RWPE1 (cell line): ENCODE measurements at regions not wholly inside any gene's neighbourhood (a gene's known extent, or its start where the extent isn't known, plus 50 kb on each side); places are given as distances from the start of the nearest gene placed in this dataset.

Experiments used
- CTCF ChIA-PET: fragments of 350-600 bp; sonication (Branson Sonifier 250); formaldehyde crosslinking; extraction: SDS; loops from one replicate; lab custom pipeline; 2021; lab: Yijun Ruan, JAX
- POLR2A ChIA-PET: fragments of 400-600 bp; formaldehyde crosslinking; extraction: SDS; loops from one replicate; lab custom pipeline; 2020; ENCODE audit warnings: antibody characterized with exemption; ENCODE audit not compliant: low non-redundant PET; lab: Yijun Ruan, JAX
- DNase-seq: peaks from one replicate; pipeline ENCODE4 v3.0.0; 2012; ENCODE audit warnings: low spot score
- H3K27ac ChIP-seq: fragments of 450-650 bp; 2 replicates; pipeline ENCODE4 v1.5.1; 2017
- TF ChIP-seq, protein P1 (sequence below): fragments of 450-650 bp; conservative IDR thresholded peaks from 2 replicates; pipeline ENCODE4 v1.5.1; 2017; ENCODE audit warnings: low read depth, mild to moderate bottlenecking

DNA sequence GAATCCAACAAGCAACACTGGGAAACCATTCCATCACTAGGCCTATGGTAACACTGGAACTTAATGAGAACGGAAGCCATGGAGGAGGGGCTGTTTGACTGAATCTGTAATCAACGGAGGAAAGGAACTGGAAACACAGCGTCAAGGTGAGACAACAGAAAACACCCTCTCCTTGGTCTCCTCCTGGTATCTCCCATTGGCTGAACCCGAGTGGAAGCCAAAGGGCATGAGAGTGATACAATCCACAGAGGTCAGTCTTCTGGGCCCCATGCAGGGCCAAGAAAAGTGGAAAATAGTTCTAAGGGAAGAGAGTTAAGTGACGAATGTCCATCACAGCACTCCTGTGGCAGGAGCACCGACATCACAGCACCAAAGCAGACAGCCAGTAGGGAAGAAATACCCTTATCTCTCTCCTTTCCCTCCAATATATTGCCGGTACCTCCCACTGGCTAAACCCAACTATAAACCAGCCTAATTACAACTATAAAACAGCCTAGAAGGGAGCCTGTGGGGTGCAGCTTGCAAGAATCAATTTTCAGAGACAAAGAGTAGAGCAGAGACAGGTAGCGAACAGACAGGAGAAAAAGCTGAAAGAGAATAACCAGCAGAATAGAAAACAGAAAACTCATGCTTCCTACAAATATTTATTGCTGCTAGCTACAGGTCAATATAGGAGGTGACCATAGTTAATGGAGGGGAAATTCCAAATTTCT lies 107.4 kb upstream of the IFNE start:
- peak overlapping the region; percentile 68 for H3K27ac ChIP-seq
- TF ChIP-seq, protein P1, sequence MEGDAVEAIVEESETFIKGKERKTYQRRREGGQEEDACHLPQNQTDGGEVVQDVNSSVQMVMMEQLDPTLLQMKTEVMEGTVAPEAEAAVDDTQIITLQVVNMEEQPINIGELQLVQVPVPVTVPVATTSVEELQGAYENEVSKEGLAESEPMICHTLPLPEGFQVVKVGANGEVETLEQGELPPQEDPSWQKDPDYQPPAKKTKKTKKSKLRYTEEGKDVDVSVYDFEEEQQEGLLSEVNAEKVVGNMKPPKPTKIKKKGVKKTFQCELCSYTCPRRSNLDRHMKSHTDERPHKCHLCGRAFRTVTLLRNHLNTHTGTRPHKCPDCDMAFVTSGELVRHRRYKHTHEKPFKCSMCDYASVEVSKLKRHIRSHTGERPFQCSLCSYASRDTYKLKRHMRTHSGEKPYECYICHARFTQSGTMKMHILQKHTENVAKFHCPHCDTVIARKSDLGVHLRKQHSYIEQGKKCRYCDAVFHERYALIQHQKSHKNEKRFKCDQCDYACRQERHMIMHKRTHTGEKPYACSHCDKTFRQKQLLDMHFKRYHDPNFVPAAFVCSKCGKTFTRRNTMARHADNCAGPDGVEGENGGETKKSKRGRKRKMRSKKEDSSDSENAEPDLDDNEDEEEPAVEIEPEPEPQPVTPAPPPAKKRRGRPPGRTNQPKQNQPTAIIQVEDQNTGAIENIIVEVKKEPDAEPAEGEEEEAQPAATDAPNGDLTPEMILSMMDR, result no peak
- no peak for DNase-seq
- POLR2A ChIA-PET, result interaction anchor here (0.6 kb wide), 1 partner anchor 527 kb away, joined by 3 read pairs; no protein-coding TSS in a partner anchor
- CTCF ChIA-PET, result no interaction called here

DNA sequence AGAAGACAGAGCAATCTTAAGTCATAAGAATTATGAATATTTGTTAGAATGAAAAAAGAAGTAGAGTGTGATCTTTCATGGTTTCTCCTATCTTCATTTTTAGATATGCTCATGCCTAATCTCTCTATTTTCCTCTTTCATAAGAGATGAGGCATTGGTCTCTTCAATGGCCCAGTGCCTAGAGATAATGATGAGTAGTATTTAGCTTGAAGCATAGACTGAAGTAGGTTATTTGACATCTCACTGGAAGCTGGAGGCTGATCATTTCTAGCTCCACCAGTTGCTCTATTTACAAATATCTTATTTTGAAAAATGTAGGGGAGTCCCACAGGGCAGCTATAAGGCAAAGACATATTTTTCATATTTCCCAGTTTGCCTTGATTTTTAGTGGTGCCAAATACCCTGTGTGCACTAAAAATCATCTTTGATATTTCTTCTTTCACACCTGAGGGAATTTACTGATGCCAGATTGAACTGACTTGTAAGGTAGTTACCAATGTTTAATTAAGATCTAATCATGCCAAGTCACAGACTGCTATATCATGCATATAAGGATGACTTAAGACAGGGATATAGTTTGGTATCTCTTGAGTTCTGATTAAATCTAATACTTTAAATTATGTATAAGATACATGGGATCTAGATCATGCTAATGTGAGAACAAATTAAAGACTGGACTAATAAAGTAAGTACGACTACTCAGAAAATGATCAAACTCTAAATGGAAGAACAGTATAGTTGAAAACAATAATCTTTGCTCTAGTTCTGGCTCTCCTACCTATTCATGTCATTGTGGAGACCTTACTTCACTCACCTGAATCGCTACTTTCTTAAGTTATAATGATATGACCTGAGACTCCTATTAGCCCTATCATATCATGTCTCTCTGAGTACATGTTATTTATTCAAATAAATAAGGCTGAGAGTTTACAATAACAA lies 108.2 kb upstream of the IFNE start:
- TF ChIP-seq, protein P1, result no peak
- DNase-seq, result no peak
- CTCF ChIA-PET, result interaction anchor here (0.7 to 0.8 kb wide), 2 partner anchors 31 to 264 kb away, joined by 3 read pairs; no protein-coding TSS in a partner anchor
- no peak overlapping the region for H3K27ac ChIP-seq
- POLR2A ChIA-PET, result interaction anchor here (0.6 kb wide), 1 partner anchor 526 kb away, joined by 3 read pairs; no protein-coding TSS in a partner anchor

DNA sequence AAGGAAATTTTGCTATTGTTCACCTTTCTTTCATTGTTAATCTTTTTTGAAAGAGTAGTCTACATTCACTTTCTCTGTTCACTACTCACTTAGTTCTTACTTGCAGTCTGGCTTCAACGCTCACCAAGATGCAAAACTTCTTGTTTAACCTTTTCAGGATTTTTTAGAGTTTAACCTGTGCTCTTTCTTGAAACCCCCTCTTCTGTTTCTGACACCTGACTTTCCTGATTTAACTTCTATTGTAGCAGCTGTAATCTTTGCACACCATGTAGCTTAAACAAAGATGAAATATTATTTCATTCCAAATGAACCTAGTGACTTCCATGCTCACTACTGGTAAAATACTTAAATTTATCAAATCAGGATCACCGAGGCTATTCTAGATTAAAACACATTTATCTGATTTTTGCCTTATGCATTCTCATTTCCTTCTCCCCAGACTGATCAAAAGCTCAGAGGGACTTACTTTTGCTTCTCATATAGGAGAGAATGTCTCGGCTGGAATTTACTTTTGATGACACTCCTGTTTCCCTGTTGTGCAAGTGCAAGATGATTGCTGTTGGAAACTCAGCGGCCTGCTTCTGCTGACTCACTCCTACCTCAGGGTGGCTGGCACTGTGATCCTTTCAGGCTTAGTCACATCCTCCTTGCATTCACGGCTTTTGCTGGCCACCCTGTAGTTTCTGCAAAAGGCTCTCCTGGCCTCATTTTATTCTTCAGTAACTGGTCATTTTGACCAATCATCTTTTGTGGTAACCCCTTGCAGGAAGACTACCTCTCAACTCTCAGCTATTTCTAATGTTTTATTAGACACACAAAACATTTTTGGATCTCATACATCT lies 109.3 kb upstream of the IFNE start:
- TF ChIP-seq, protein P1, result no peak
- POLR2A ChIA-PET, result interaction anchor here (0.7 to 0.9 kb wide), 2 partner anchors 33 to 86 kb away, joined by 3 read pairs; no protein-coding TSS in a partner anchor
- DNase-seq, result peak; percentile 87
- peak overlapping the region; percentile 75 for H3K27ac ChIP-seq
- CTCF ChIA-PET, result interaction anchor here (0.6 to 0.8 kb wide), 4 partner anchors 11 to 267 kb away, joined by 3 read pairs; no protein-coding TSS in a partner anchor

DNA sequence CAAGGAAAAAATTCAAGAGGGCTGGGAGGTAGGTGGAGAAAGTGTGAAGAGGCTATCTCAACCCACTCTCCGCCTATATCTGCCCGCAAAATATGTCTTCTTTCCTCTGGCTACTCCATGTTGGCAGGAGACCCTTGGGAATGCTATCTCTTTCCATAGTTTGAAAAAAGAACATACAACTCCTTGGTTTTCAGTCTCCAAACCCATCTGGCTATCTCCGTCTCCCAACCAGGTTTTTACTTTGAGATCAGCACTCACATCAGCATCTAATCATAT lies 109.9 kb upstream of the IFNE start:
- CTCF ChIA-PET, result interaction anchor here (0.6 kb wide), 1 partner anchor 10 kb away, joined by 3 read pairs; no protein-coding TSS in a partner anchor
- POLR2A ChIA-PET, result interaction anchor here (0.7 to 0.9 kb wide), 2 partner anchors 33 to 86 kb away, joined by 3 read pairs; no protein-coding TSS in a partner anchor
- H3K27ac ChIP-seq, result peak overlapping the region; percentile 75
- DNase-seq, result no peak
- TF ChIP-seq, protein P1, result no peak

DNA sequence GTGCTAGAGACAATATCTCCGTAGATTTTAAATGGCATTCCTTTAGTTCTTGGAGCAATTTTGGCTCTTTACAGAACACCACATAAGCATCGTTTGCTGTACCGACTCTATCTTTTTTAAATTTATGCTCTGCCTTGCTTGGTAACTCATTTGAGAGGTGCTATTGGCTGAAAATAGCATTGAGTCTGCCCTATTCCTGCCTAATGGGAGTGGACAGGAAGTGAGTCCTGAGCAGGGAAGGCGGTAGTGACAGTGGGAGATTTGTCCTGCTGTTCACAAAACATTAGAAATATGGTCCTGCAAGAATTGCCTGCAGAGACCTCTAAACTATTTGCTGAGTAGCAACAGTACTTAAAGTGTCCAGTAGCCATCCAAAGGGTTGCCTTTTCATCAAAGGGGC lies 115.2 kb upstream of the IFNE start:
- ChIA-PET POLR2A (no interaction called here), CTCF (no interaction called here)
- no peak overlapping the region for H3K27ac ChIP-seq
- DNase-seq, result no peak
- TF ChIP-seq, protein P1, result no peak
